ENCODE measurements at regions not wholly inside any gene's neighbourhood (a gene's known extent, or its start where the extent isn't known, plus 50 kb on each side); places are given as distances from the start of the nearest gene placed in this dataset.

- TF ChIP-seq SPI1 (IDR thresholded peaks at IDR 0.05; ENCODE audit: low read depth, low read length) (no peak), POLR2AphosphoS5 (IDR thresholded peaks at IDR 0.05; ENCODE audit: low read depth, low read length) (no peak), PAX5 (IDR thresholded peaks at IDR 0.05; ENCODE audit: insufficient read depth, low read length, severe bottlenecking) (no peak), TAF1 (IDR thresholded peaks at IDR 0.05; ENCODE audit: low read depth, low read length) (no peak), POU2F2 (IDR thresholded peaks at IDR 0.05; ENCODE audit: low read depth, low read length) (no peak), POLR2A (IDR thresholded peaks at IDR 0.05; ENCODE audit: low read depth, low read length) (no peak)
- no peak for FAIRE-seq
- no peak for DNase-seq (ENCODE audit: insufficient read length, low spot score)
Observed at GRCh38 chr6:68427630-68428029, 207.5 kb upstream of the ADGRB3 start.

- DNase-seq (ENCODE audit: insufficient read length, low spot score): no peak
- no peak for FAIRE-seq
- no peak for TF ChIP-seq POU2F2 (IDR thresholded peaks at IDR 0.05; ENCODE audit: low read depth, low read length)
- TF ChIP-seq SPI1 (IDR thresholded peaks at IDR 0.05; ENCODE audit: low read depth, low read length): no peak
- TF ChIP-seq TAF1 (IDR thresholded peaks at IDR 0.05; ENCODE audit: low read depth, low read length): no peak
- no peak for TF ChIP-seq POLR2A (IDR thresholded peaks at IDR 0.05; ENCODE audit: low read depth, low read length)
- TF ChIP-seq POLR2AphosphoS5 (IDR thresholded peaks at IDR 0.05; ENCODE audit: low read depth, low read length): no peak
- TF ChIP-seq PAX5 (IDR thresholded peaks at IDR 0.05; ENCODE audit: insufficient read depth, low read length, severe bottlenecking): no peak
Observed at GRCh38 chr6:68410021-68410420, 225.1 kb upstream of the ADGRB3 start.

GRCh38 chr6:68400396-68400795 is 234.7 kb upstream of the ADGRB3 start:
- no peak for DNase-seq (ENCODE audit: insufficient read length, low spot score)
- FAIRE-seq: peak; percentile 38
- TF ChIP-seq POLR2AphosphoS5 (IDR thresholded peaks at IDR 0.05; ENCODE audit: low read depth, low read length) (no peak), SPI1 (IDR thresholded peaks at IDR 0.05; ENCODE audit: low read depth, low read length) (no peak), PAX5 (IDR thresholded peaks at IDR 0.05; ENCODE audit: insufficient read depth, low read length, severe bottlenecking) (no peak), POLR2A (IDR thresholded peaks at IDR 0.05; ENCODE audit: low read depth, low read length) (no peak), TAF1 (IDR thresholded peaks at IDR 0.05; ENCODE audit: low read depth, low read length) (no peak), POU2F2 (IDR thresholded peaks at IDR 0.05; ENCODE audit: low read depth, low read length) (no peak)

GRCh38 chr6:68391953-68392352 is 243.1 kb upstream of the ADGRB3 start:
- DNase-seq (ENCODE audit: insufficient read length, low spot score): no peak
- TF ChIP-seq PAX5 (IDR thresholded peaks at IDR 0.05; ENCODE audit: insufficient read depth, low read length, severe bottlenecking) (no peak), TAF1 (IDR thresholded peaks at IDR 0.05; ENCODE audit: low read depth, low read length) (no peak), POLR2AphosphoS5 (IDR thresholded peaks at IDR 0.05; ENCODE audit: low read depth, low read length) (no peak), POLR2A (IDR thresholded peaks at IDR 0.05; ENCODE audit: low read depth, low read length) (no peak), POU2F2 (IDR thresholded peaks at IDR 0.05; ENCODE audit: low read depth, low read length) (no peak), SPI1 (IDR thresholded peaks at IDR 0.05; ENCODE audit: low read depth, low read length) (no peak)
- no peak for FAIRE-seq

GRCh38 chr6:68372991-68373390 is 262.1 kb upstream of the ADGRB3 start:
- DNase-seq (ENCODE audit: insufficient read length, low spot score) (no peak), FAIRE-seq (no peak)

GRCh38 chr6:68368845-68369244 is 266.2 kb upstream of the ADGRB3 start:
- DNase-seq (ENCODE audit: insufficient read length, low spot score): no peak
- FAIRE-seq: no peak
- TF ChIP-seq SPI1 (IDR thresholded peaks at IDR 0.05; ENCODE audit: low read depth, low read length) (no peak), TAF1 (IDR thresholded peaks at IDR 0.05; ENCODE audit: low read depth, low read length) (no peak), POLR2A (IDR thresholded peaks at IDR 0.05; ENCODE audit: low read depth, low read length) (no peak)

More at GRCh38 chr6:68372991-68373390, 262.1 kb upstream of the ADGRB3 start:
- no peak for TF ChIP-seq POLR2AphosphoS5 (IDR thresholded peaks at IDR 0.05; ENCODE audit: low read depth, low read length)
- no peak for TF ChIP-seq POLR2A (IDR thresholded peaks at IDR 0.05; ENCODE audit: low read depth, low read length)
- no peak for TF ChIP-seq POU2F2 (IDR thresholded peaks at IDR 0.05; ENCODE audit: low read depth, low read length)
- TF ChIP-seq PAX5 (IDR thresholded peaks at IDR 0.05; ENCODE audit: insufficient read depth, low read length, severe bottlenecking): no peak
- TF ChIP-seq SPI1 (IDR thresholded peaks at IDR 0.05; ENCODE audit: low read depth, low read length): no peak
- no peak for TF ChIP-seq TAF1 (IDR thresholded peaks at IDR 0.05; ENCODE audit: low read depth, low read length)

GRCh38 chr6:68364271-68364805 is 270.7 kb upstream of the ADGRB3 start:
- FAIRE-seq: no peak
- TF ChIP-seq PAX5 (IDR thresholded peaks at IDR 0.05; ENCODE audit: insufficient read depth, low read length, severe bottlenecking): no peak
- no peak for TF ChIP-seq SPI1 (IDR thresholded peaks at IDR 0.05; ENCODE audit: low read depth, low read length)
- TF ChIP-seq POLR2A (IDR thresholded peaks at IDR 0.05; ENCODE audit: low read depth, low read length): no peak
- no peak for TF ChIP-seq POLR2AphosphoS5 (IDR thresholded peaks at IDR 0.05; ENCODE audit: low read depth, low read length)
- TF ChIP-seq POU2F2 (IDR thresholded peaks at IDR 0.05; ENCODE audit: low read depth, low read length): no peak
- no peak for TF ChIP-seq TAF1 (IDR thresholded peaks at IDR 0.05; ENCODE audit: low read depth, low read length)
- DNase-seq (ENCODE audit: insufficient read length, low spot score): no peak

GRCh38 chr6:68343901-68344300 is 291.2 kb upstream of the ADGRB3 start:
- FAIRE-seq: no peak
- no peak for TF ChIP-seq PAX5 (IDR thresholded peaks at IDR 0.05; ENCODE audit: insufficient read depth, low read length, severe bottlenecking)
- no peak for TF ChIP-seq SPI1 (IDR thresholded peaks at IDR 0.05; ENCODE audit: low read depth, low read length)
- TF ChIP-seq TAF1 (IDR thresholded peaks at IDR 0.05; ENCODE audit: low read depth, low read length): no peak
- TF ChIP-seq POLR2AphosphoS5 (IDR thresholded peaks at IDR 0.05; ENCODE audit: low read depth, low read length): no peak
- no peak for TF ChIP-seq POLR2A (IDR thresholded peaks at IDR 0.05; ENCODE audit: low read depth, low read length)
- no peak for TF ChIP-seq POU2F2 (IDR thresholded peaks at IDR 0.05; ENCODE audit: low read depth, low read length)
- DNase-seq (ENCODE audit: insufficient read length, low spot score): no peak

- no peak for DNase-seq (ENCODE audit: insufficient read length, low spot score)
- FAIRE-seq: no peak
- TF ChIP-seq SPI1 (IDR thresholded peaks at IDR 0.05; ENCODE audit: low read depth, low read length) (no peak), PAX5 (IDR thresholded peaks at IDR 0.05; ENCODE audit: insufficient read depth, low read length, severe bottlenecking) (no peak), POLR2AphosphoS5 (IDR thresholded peaks at IDR 0.05; ENCODE audit: low read depth, low read length) (no peak), POLR2A (IDR thresholded peaks at IDR 0.05; ENCODE audit: low read depth, low read length) (no peak), TAF1 (IDR thresholded peaks at IDR 0.05; ENCODE audit: low read depth, low read length) (no peak), POU2F2 (IDR thresholded peaks at IDR 0.05; ENCODE audit: low read depth, low read length) (no peak)
Observed at GRCh38 chr6:68342286-68342685, 292.8 kb upstream of the ADGRB3 start.

Measured in GM12891 (cell line).